GM12892 (cell line): ENCODE measurements at regions not wholly inside any gene's neighbourhood (a gene's known extent, or its start where the extent isn't known, plus 50 kb on each side); places are given as distances from the start of the nearest gene placed in this dataset.

Source experiments
- POLR2A ChIP-seq: IDR thresholded peaks from 2 replicates; pipeline ENCODE4 v1.6.1; 2011; ENCODE audit warnings: low read depth, low read length, control low read depth
- POLR2AphosphoS5 ChIP-seq: IDR thresholded peaks from 2 replicates; pipeline ENCODE4 v1.6.1; 2011; ENCODE audit warnings: low read depth, low read length, control low read depth
- TAF1 ChIP-seq: IDR thresholded peaks from 2 replicates; pipeline ENCODE4 v1.6.1; 2011; ENCODE audit warnings: low read depth, mild to moderate bottlenecking, control low read depth, low read length, borderline replicate concordance

- TF ChIP-seq POLR2AphosphoS5 (no peak), TAF1 (no peak), POLR2A (no peak)
Measured at GRCh38 chr14:61132894-61133293, 148.2 kb downstream of the TMEM30B start.
